GM12874 (cell line): ENCODE measurements at regions not wholly inside any gene's neighbourhood (a gene's known extent, or its start where the extent isn't known, plus 50 kb on each side); places are given as distances from the start of the nearest gene placed in this dataset.
A peak's percentile ranks its signal among the peaks of the same experiment; 100 is the strongest.

Experiments used
- TF ChIP-seq, protein P1 (sequence below): IDR thresholded peaks from 2 replicates; pipeline ENCODE4 v1.5.1; 2011; ENCODE audit warnings: low read depth, mild to moderate bottlenecking, control low read depth, low read length, moderate library complexity; ENCODE audit not compliant: insufficient read depth

DNA sequence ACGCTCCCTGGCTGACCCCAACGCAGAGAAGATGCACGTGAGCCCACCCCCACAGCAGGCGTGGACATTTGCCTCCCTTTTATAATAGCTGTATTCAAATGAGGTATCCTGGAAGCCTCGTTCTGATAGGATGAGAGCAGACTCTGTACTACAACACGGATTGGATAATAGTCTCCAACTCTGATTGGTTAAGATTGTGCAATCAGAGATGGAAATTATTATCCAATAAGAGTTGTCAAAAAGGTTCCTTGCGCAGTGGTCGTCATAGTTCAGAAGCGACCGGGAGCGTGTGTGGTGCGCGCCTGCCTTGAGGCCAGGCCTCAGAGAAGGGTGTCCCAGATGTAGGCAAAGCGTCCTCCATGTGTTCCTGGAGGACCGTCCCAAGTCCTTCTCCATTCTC, 104.6 kb downstream of the USP22 start:
- TF ChIP-seq, protein P1, sequence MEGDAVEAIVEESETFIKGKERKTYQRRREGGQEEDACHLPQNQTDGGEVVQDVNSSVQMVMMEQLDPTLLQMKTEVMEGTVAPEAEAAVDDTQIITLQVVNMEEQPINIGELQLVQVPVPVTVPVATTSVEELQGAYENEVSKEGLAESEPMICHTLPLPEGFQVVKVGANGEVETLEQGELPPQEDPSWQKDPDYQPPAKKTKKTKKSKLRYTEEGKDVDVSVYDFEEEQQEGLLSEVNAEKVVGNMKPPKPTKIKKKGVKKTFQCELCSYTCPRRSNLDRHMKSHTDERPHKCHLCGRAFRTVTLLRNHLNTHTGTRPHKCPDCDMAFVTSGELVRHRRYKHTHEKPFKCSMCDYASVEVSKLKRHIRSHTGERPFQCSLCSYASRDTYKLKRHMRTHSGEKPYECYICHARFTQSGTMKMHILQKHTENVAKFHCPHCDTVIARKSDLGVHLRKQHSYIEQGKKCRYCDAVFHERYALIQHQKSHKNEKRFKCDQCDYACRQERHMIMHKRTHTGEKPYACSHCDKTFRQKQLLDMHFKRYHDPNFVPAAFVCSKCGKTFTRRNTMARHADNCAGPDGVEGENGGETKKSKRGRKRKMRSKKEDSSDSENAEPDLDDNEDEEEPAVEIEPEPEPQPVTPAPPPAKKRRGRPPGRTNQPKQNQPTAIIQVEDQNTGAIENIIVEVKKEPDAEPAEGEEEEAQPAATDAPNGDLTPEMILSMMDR = no peak

DNA sequence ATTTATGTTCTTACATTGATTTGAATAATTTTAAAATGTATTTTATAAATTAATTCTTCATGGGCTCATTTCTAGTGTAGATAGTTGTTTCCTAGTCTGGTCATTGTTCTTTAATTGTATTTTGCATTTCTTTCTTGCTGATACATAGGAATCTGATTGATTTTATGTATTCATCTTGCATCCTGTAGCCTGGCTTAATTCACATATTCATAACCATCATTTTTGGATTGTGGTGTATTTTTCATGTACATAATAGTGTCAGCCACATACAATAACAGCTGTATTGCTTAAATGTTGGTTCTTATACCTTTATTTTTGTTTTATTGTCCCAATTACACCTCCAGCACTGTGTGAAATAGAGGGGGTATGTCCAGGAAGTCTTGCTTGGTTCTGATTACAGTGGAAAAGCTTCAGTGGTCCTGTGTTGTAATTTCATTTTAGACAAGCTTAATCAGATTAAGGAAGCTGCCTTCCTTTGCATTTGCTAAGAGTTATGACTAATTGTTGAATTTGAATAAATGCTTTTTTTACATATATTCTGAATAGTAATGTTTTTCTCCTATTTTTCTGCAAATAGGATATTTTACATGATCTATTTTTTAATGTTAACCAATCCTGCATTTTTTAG, 103.7 kb downstream of the USP22 start:
- TF ChIP-seq, protein P1 = no peak

DNA sequence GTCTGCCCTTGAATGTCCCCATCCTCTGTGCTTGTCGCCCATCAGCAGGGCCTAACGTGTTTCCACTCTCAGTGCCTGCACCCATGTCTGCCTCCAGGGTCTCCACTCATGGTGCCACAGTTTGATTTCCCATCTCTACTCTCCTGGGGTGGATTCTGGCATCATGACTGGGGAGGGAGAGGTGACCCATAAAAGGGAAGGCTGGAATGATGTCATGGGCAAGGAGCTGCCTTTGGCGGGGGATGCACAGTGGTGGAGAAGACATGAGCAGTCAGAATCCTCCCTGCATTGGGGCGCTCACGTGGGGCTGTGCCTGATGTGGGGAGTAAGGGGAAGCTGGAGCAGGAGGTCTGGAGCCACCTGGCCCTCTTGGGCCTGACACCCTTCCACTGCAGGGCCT, 100.9 kb downstream of the USP22 start:
- TF ChIP-seq, protein P1 = no peak

DNA sequence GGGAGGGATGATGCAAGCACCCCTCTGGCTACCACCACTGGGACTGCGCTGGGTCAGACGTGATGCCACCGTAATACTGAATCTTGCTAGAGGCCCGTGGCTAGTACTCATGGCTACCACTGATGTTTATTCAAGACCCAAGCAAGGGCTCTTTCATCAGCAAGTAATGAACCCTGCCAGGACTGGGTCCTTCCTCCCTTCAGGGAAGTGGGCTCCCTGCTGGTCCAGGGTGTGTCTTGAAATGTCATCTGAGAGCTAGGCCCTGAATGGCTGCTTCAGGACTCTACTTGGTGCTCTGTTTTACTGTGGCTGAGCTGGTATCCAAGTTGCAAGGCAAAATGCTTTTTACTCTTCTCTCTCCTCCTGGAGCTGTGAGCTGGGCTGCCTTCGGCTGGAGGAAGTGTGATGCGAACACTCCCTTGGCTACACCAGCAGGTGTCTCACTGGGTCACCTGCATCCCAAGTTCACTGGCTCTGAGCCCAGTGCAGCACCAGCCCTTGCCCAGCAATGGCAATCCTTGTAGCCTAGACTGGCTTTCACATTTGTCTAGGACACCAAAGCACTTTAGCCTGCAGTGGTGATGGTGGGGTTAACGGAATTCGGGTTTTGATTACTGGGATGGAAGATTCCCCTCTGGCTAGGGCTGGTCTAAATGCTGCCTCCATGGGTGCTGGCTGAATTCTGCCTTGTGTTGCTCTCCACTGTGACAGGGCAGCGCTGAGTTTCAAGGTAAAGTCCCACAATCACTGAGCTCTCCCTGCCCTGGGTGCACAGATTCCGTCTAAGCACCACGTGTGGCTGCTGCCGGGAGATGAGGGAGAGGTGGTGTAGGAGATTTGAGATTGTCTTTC, 98.6 kb downstream of the USP22 start:
- TF ChIP-seq, protein P1 = peak; percentile 47; the same call in 1 of the 2 replicates

DNA sequence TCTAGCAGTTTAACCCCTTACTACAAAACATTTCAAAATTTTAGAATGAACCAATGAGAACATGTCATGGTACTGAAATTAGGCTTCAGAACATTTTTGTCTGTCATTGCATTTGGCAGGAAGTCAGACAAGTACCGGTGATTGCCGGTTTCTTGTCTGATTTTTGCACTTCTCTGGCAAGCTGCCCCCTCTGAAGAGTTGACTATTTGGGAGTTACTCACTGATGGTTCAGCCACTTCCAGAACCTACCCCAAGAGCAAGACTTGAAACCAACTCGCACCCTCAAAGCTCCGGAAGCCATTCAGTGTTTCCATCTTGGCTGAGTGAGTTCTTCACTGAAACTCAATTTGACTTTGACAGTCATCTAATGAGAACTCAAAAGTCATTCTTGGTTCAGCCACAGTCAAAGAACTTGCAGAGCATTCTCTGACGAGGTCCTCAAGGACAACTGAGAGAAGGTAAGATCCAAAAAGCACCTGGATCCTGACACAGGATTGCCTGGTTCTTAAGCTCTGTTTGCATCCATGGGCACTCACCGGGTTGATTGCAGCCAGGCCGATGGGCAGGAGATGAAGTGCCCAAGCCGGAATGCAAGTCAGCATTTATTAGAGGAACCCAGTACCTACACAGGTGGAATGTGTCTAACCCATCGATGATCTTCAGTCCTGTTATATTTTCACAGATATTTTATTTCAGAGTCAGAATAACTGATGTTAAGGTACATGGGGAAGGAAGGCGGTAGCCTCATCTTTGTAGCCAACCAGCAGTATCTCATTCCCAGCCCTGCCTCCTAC, 93.6 kb downstream of the USP22 start:
- TF ChIP-seq, protein P1 = no peak
